IPS-NIHi11 (cell line): ENCODE measurements at regions not wholly inside any gene's neighbourhood (a gene's known extent, or its start where the extent isn't known, plus 50 kb on each side); places are given as distances from the start of the nearest gene placed in this dataset.
A peak's percentile ranks its signal among the peaks of the same experiment; 100 is the strongest.

Experiments
- DNase-seq: peaks from one replicate; pipeline ENCODE4 v3.0.0; 2012; ENCODE audit warnings: mixed read lengths, low spot score

DNA sequence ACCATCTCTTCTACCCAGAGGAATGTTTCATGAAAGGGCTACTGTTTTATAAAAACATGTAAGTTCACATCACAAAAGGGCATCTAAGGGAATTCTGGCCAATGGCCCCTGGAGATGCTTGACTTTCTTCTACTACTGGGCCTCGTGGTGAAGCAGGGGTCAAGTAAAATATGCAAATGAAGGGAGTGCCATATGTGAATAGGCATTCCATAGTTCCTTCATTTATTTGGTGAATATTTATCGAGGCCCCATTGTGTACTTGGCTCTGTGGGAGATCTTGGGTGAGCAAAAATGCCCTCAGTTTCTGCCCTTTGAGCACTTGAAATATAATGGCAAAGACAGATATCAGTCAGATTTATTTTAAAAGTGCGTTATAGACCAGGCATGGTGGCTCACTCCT is 101.3 kb upstream of the CACNA2D3 start:
- DNase-seq = no peak

DNA sequence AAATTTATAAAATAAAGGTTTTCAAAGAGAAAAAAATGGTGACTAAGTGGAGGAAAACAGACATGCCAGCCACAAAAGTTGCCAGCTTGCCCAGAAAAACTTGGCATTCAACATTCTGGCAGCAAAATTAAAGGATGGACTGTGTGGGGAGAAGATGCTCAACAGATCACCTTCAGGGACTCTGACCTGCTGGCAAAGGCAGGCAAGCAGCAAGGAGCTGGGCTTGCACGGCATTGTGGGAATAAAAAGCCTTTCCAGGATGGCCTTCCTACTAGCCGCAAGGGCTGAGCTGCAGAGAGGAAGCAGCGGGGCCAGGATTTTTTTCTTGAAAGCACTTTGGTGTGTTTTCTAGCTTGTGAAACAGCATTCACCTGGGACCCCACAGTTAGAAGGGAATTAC is 101.9 kb upstream of the CACNA2D3 start:
- no peak for DNase-seq

DNA sequence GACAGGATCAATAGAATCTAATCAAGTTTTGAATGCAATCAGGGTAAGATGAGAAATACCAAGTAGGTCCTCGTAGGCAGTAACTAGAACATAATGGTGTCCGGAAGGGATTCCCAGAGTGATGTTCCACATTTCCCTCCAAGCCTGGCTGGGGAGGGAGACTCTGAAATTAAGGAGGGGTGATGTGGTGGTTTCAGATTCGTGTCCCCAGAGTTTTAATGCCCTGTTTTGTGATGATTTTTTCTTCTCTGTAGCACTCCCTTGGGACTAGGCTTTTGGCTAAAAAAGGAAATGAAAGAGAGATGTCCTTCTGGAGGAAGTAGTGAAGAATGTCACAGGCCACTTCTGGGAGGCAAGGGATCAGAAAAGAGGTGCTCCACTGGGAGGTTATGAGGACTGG is 108.3 kb upstream of the CACNA2D3 start:
- no peak for DNase-seq

DNA sequence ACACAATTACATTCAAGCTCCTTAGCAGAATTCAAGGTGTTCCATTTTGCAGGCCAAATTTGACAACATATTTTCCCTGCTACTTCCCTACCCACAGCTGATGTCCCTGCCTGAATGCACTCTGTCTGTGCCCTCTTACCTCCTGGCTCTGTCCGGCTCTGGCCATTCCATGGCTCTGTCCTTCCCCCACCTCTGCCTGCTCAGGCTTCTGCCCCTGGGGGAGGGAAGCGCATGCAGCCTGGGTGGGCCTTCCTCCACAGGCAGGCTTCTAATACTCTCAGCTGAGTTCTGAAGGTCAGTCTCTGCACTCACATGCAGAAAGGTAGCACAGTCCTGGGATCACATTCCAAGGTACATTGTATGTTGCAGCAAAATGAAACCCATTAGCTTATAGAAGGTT is 113.6 kb upstream of the CACNA2D3 start:
- DNase-seq = peak; percentile 20

DNA sequence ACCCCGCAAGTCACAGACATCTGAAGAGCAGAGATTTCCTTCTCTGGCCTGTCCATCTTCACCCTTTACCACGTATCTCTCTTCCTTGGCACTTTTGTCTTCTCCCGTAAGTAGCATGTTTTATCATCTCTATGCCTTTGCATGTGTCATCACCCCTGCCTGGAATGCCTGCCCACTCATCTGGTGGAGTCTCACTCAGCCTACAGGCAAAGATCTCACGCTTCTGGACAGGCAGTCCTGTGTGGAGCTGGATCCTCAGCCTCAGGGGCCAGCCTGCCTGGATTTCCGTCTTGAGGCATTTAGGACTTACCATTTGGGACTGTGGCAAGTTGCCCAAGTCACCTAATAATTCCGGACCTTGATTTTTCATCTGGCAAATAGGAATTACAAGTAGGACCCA is 114.3 kb upstream of the CACNA2D3 start:
- DNase-seq = no peak

DNA sequence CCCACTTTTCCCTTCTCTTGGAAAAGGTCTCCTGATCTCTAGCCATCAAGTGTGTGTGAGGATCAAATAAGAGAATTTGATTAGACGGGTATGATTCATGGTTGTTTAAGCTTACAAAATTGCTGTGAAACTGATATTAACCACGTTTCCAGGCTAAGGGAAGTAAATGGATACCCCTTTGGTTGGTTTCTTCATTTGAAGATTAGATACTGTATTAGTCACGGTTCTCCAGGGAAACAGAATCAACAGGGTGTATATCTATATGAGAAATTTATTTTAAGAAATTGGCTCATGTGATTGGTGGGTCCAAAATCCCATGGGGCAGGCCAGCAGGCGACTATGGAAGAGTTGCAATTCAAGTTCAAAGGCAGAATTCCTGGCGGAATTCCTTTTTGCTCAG is 112.7 kb upstream of the SELENOK start:
- no peak for DNase-seq

DNA sequence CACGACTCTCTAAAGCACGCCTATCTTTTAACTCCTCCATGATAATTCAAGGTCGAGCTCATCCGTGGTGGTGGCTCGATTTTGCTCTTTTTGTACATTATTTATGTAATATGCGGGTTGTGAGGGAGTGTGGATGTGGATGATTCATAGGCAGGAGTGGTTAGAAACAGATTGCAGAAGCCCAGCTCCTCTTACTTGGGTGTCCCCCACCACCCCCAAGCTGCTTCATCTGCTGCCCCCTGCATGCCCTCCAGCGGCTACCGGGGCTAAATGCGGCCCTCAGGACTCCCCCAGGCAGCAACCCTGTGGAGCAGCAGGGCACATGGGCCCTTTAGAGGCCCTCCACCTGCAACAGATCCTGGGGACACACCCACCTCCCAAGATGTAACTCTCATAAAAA is 111.5 kb upstream of the SELENOK start:
- no peak for DNase-seq

DNA sequence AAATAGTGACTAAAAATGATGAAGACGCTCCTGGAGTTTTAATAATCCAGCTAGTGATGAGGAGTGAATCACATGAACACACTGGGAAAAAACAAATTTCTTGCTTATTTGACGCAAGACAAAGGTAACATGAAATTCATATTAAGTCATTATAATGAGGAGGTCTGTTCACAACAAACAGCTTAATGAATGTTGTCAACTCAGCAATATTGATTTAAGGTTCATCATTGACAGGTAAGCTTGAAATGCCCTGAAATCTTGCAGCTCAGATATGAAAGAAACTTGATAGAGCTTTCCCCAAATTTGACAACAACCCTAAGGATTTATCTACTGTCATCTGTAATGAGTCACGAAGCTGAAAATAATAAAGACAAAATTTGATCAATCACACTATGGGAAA is 108.1 kb upstream of the SELENOK start:
- DNase-seq = no peak

DNA sequence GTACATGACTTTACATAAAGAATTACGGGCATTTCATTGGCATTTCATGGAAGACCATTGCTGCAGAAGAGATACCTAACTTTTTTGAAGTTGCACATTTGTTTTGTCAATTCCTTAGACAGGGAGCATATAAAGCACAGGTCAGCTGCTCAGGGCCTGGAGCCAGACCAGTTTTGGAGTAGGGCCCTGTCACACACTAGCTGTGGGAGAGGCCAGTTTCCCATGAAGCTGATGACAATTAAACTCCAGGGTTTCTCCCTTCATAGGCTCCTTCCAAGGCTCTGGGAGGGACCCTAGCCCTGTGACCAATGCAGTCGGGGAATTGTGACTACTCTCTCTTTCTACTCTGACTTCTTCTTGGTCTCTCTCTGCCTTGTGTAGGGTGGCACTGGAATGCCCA is 107.3 kb upstream of the SELENOK start:
- DNase-seq = no peak

DNA sequence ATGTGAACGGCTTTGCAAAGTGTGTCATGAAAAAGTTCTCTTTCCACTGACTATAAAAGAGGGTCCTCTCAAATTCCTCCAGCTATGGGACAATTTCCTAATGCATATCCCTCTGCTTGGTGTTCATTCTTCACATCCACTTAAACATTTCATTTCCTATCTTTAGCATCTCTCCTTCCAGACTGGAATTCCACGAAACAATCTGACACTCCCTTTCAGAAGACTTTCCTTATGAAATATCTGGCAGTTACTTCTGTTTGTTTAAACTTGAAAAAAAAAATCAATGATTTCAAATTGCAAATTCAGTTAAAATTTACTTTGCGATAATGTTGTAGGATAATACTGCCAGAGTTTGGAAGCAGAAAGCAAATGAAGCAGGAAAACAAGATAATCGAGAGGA is 105.8 kb upstream of the SELENOK start:
- no peak for DNase-seq

DNA sequence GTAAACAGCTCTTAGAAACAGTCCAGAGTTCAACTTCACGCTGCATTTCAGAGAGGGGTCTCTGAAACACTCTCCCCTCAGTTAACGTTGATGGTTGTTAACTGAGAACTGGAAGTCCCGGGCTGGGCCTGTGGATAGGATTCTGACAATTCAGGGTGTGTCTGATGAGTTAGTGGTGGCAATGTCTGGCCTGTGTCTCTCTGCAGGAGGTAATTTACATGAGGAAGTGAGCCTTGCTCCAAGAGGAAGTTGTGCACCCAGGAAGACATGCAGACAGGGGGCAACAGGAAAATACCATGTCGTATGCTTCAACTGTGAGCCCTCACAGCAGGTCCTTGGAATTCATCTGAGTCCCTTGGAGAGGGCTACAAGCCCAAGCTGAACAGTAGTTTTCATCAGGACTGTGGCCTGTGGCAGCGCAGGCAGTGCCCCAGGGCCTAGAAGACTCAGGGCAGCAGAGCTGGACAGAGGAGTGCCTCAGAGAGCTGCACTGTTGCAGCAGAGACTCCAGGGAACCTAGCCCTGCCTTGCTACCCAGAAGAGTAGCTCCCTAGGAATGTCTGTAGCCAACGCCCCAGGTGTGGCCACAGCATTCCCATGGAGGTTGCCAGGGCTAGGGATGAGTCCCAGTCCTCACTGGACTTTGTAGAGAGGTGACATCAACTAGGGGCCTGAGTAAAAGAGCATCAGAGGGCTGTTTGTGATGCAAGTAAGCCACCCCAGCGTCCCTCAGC is 104.6 kb upstream of the SELENOK start:
- no peak for DNase-seq

DNA sequence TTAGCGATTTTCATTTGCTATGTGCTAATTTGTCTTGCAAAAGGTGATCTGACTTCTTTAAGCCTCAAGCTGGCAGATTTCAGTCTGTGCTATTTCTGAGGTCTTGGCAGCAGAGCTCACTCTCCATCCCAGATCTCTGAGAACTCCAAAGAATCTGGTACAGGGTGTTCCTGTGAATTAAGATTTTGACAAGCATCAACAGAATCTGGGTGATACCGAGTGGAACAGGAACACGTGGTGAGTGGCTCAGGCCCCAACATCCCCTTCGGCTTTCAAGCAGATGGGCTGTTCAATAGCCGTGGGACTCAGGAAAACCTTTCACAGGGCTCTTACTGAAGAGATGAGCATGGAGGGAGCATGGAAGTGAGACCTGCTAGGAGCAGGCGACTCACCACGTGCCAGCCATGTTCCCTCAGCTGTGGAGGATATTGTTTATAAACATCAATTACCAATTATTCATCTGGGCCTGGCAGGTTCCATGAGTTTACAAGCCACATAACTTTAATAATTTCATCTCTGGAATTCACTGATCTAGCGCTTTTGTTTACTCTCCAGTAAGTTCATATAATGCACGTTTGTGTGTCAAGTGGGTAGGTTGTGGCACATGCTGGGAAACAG is 103.4 kb upstream of the SELENOK start:
- no peak for DNase-seq

DNA sequence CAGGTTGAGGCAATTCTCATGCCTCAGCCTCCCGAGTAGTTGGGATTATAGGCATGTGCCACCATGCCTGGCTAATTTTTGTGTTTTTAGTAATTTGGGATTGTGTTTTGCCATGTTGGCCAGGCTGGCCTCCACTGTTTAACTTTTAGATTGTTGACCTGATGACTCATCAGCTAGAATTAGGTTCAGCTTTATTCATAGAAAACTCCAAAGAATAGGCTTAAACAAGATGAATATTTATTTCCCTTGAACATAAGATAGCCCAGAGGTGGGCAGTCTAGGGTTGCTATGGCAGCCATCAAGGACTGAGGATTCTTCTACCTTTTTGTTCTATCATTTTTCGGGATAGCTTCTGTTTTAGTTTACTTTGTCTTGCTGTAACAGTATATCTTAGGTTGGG is 99.6 kb upstream of the SELENOK start:
- no peak for DNase-seq

DNA sequence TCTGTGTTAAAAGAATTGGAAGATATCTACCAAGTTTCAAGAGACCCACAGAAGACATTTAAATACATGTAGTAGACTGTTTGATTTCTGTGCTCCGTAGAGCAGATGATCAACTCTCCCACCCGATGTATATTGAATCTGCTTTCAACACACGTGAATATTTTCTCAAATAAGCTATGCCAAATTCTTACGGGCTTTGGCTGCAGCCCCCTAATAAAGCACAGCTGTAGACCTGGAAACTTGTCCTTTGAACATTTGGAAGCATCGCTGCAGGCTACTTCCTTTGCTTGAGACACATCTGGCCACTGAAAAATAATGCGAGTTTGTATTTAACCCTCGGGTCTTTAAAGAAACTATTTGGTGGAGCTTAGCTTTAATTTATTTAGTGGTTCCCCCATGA is 98.3 kb upstream of the SELENOK start:
- no peak for DNase-seq

DNA sequence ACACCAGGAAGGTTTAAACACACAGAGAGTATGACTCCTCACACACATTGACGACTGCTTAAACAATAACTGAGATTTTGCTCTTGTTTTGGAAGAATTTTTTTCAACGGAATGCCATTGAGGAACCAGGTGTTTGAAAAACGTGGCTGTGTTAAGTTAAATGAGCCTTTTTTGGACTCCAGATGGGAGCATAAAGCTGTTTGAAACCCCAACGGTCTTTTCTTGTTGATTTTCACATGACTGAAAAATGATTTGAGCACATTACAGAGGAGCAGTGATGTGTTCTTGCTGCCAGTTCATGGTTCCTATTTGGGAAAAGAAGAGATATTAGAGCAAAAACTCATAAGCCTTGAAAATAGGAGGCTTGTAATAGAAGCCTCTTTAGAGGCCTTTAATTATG is 97.8 kb upstream of the SELENOK start:
- no peak for DNase-seq

DNA sequence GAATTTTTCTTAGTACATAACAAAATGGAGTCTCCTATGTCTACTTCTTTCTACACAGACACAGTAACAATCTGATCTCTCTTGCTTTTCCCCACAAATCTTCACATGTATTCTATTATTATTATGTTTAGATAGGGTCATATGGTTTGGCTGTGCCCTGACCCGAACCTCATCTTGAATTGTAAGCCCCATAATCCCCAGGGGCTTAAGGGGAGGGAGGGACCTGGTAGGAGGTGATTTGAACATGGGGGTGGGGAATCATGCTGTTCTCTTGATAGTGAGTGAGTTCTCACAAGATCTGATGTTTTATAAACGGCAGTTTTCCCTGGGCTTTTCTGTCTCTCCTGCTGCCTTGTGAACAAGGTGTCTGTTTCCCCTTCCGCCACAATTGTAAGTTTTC is 86.7 kb upstream of the SELENOK start:
- DNase-seq = no peak

DNA sequence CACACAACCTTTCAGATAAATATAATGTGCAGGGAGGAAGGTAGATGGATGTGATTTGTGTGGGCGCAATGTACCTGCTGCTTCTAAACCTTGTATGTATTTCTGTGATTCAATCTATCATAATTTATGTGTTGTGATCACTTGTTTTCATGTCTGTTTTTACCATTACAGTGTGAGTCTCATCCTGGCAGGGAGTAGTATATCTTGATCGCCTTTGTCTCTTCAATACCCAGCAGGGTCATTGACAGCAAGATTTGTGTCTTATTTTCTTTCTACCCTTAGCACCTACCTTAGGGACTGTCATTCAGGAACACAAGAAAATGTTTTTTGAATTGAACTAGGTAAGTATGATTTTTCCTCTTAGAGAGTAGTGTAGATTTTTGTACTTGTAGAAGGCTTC is 83.7 kb upstream of the SELENOK start:
- no peak for DNase-seq

DNA sequence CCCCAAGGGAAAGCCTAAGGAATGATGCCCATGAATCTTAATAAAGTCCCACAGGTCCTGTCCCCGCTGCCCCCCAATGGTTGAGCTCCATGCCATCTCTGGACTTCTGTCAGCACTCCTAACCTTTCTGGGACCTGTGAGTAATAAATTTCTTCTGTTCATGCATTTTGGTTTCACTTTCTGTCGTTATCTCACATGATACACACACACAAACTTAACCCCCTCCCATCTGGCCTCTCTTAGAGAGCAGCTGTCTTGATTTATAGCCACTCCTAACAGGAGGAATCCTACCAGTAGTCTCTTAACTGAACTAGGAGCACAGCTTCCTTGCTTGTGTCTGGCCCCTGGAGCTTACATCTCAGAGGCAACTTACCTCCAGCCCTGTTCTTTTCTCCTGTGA is 82.7 kb upstream of the SELENOK start:
- no peak for DNase-seq

DNA sequence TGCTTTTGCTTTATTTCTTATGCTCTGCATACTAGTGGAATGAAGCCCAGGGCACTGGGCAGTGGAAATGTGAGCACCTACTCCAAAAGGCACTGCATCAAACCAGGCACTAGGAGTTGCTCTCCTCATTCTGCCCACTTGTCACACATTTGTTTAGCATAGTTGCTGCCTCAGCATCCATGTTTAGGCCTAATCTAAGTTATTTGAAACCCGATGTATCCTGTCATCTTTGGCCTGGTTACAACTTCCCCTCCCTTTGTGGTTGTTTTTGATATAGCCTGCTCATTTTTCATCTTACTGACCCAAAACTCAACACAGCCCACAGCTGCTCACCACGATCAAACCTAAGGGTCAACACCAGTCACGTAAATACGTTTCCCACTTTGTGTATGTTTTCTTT is 82.2 kb upstream of the SELENOK start:
- DNase-seq = no peak

DNA sequence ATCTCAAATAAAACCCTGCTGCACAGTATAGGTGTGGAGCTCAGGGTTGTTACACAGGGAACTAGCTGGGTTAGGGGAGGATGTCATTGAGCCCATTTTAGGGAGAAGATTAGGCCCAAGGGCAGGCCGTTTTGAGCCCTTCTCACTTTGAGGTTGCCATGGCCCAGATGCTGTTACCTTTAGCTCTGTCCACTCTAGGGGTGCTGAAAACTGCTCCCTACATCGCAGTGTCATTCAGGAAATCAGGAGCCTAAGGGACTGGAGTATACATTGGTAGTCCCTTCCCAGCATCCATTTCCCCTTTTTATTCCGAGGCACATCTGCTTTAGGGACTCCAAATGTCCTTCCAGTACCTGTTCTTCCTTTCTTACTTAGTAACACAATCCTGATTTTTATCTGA is 79.0 kb upstream of the SELENOK start:
- DNase-seq = peak; percentile 61

DNA sequence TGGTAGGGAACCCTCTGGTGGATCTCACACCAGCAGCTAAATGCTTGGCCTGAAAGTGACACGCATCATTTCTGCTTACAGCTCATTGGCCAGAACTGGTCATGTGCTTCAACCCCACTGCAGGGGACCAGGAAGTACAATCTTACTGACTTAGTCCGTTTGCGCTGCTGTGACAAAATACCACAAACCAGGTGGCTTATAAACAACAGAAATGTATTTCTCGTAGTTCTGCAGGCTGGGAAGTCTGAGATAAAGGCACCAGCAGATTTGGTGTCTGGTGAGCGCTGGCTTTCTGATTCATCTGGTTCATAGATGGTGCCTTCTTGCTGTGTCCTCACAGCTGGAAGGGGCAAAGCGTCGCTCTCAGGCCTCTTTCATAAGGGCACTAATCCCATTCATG is 77.4 kb upstream of the SELENOK start:
- no peak for DNase-seq

DNA sequence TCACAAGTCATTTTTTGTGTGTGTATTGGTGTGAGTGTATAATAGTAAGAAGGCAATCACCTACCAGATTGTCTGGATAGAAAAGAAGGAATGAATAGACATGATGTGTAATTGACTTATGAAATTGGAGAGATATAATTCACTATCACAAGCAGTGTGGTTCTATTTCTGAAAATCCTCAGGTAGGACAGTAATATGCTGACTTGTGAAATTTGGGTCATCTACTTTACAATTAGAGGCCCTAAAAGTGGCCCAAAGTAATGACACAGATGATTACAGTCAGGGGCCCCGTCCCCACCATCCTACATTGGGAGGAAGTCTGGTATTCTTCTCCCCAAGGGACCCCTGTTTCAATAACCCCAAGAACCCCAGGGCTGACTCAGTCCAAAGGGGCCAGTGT is 73.6 kb upstream of the SELENOK start:
- DNase-seq = no peak

DNA sequence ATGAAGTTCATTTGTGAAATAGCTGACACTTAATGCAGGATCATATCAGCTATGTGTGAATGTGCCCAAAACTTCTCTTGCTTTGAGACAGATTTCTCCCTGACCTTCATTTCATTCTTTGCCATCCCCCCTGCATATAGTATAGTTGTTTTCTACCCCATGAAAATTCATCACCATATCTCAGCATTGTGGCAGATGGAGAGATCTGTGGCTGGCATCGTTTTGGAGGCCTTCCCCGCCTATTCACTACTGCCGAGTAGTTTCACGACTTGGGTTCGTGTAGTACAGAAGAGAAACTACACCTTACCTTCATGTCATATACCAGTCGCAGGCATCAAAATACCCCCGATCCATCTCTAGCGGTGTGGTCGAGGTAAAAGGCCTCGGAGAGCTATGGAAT is 66.2 kb upstream of the SELENOK start:
- DNase-seq = no peak

DNA sequence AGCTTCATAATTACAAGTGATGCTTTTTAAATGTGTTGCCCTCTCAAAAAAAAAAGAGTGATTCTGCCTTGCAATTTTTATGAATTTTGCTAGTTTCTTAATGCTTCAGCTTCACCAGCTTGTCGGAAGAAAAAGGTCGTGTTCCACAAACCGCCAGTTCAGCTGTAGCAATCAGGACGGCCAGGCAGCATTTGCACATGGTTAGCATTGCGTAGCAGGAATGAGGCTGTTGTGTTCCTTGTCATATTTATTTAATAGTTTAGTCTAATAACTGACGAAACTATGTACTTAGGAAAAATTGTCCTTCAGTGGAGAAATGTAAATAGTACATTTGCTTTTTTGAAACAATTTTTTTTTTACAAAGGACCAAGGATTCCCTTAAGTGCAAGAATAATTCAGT is 64.9 kb upstream of the SELENOK start:
- DNase-seq = no peak
